ENCODE measurements at regions not wholly inside any gene's neighbourhood (a gene's known extent, or its start where the extent isn't known, plus 50 kb on each side); places are given as distances from the start of the nearest gene placed in this dataset.
"Not testable (repeated sequence)": the region's sequence is repeated elsewhere in the genome, so short reads cannot be mapped to it uniquely, and the experiment has no call there.

DNA sequence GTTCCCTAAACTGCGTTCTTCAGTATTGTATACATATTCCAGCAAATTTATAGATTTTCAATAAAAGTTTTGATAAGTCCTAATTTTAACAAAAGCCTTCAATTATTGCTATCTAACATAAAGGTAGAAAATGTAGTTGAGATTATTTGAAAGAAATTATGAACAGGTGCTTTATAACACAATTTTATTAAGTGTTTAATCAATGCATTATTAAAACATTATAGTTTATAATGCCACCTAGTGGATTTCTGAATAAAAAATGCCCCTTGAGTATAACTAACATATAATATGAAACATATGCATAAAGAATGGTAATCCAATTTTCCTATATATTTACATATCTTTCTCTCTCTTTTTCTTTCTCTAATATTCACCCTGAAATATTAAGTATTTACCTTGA is 515.3 kb downstream of the SLC6A15 start:
- DNase-seq (ENCODE audit: low read depth in 1 of 2, low spot score in 1 of 2) (no peak), ATAC-seq (no peak), FAIRE-seq (no peak)
- POLR2A ChIA-PET = interaction anchor here (1.5 kb wide), 1 partner anchor 1711 kb away, joined by 4 read pairs; the partner anchor contains the start of gene TMTC2
- TF ChIP-seq SMC3 (IDR thresholded peaks at IDR 0.05) (peak; percentile 36), RAD21 (conservative IDR thresholded peaks at IDR 0.05 in 1 of 2, IDR thresholded peaks at IDR 0.05 in 1 of 2) (peak; percentile 42 to 50; a peak in 4 of 5 replicates), RNF2 (IDR thresholded peaks at IDR 0.05; ENCODE audit: borderline replicate concordance, low read depth) (no peak), TP53 (CRISPR knock-in tag; IDR thresholded peaks at IDR 0.05) (no peak), GATA3 (IDR thresholded peaks at IDR 0.05; ENCODE audit: borderline replicate concordance) (no peak), TFCP2L1 (CRISPR knock-in tag; IDR thresholded peaks at IDR 0.05) (no peak), RCOR1 (IDR thresholded peaks at IDR 0.05; ENCODE audit: low read depth, low read length) (no peak), HDAC2 (IDR thresholded peaks at IDR 0.05) (no peak), ZNF302 (CRISPR knock-in tag; IDR thresholded peaks at IDR 0.05) (no peak), CHD4 (IDR thresholded peaks at IDR 0.05; ENCODE audit: borderline replicate concordance) (no peak), SREBF2 (IDR thresholded peaks at IDR 0.05) (no peak), RFX5 (IDR thresholded peaks at IDR 0.05) (no peak), EHMT2 (IDR thresholded peaks at IDR 0.05; ENCODE audit: low read depth) (no peak)
- TF ChIP-seq, protein P1, sequence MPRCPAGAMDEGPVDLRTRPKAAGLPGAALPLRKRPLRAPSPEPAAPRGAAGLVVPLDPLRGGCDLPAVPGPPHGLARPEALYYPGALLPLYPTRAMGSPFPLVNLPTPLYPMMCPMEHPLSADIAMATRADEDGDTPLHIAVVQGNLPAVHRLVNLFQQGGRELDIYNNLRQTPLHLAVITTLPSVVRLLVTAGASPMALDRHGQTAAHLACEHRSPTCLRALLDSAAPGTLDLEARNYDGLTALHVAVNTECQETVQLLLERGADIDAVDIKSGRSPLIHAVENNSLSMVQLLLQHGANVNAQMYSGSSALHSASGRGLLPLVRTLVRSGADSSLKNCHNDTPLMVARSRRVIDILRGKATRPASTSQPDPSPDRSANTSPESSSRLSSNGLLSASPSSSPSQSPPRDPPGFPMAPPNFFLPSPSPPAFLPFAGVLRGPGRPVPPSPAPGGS (IDR thresholded peaks at IDR 0.05) = no peak
- no peak overlapping the region for H3K27ac ChIP-seq
- H3K4me2 ChIP-seq = no peak overlapping the region
- WGBS (ENCODE audit: missing lambda C conversion rate) = 94% methylated on average over 1 of the region's 1 CpG
- H3K4me1 ChIP-seq = no peaks in the 10 kb centered on the region
- H3K4me3 ChIP-seq = no peak overlapping the region
- CTCF ChIA-PET = no interaction called here
- no peaks in the 10 kb centered on the region for H3K9me3 ChIP-seq

DNA sequence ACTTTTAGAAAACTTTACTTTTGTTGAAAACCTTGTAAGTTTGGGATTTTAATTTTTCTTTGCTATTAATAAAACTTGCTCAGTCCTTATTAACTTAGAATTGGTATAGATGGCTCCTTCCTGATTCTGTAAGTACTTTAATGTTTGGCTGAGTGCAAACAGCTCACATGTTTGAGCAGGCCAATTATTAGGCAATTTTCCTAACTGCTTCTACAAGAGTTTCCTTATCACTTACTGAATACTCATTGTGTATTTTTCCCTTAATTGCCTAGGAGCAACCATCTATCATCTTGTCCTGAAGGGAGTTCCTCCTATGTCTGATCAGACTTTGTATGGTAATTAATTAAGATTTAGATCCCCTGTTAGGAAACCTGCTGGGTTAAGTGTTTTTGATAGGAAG is 521.4 kb downstream of the SLC6A15 start:
- H3K27ac ChIP-seq; ATAC-seq; CTCF ChIA-PET; H3K9me3 ChIP-seq; FAIRE-seq; H3K4me3 ChIP-seq; POLR2A ChIA-PET; H3K4me1 ChIP-seq; DNase-seq (ENCODE audit: low read depth in 1 of 2, low spot score in 1 of 2); H3K4me2 ChIP-seq: not testable (repeated sequence)

DNA sequence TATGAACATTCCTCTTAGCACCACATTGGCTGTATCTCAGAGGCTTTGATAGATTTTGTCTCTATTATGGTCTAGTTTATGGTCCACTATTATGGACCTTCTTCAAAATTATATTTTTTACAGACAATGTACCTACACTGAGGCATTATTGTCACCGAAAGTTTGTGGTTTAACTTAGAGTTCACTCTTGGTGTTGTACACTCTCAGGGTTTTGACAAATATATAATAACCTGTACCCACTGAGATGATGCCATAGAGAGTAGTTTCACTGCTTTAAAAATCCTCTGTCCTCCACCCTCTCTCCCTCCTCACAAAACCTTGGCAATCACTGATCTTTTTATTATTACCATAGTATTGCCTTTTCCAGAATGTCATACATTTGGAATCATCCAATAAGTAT is 528.2 kb downstream of the SLC6A15 start:
- no peaks in the 10 kb centered on the region for H3K9me3 ChIP-seq
- FAIRE-seq (no peak), DNase-seq (ENCODE audit: low read depth in 1 of 2, low spot score in 1 of 2) (no peak), ATAC-seq (no peak)
- H3K4me3 ChIP-seq = no peak overlapping the region
- POLR2A ChIA-PET = no interaction called here
- CTCF ChIA-PET = no interaction called here
- TF ChIP-seq HOXB13 (CRISPR knock-in tag; IDR thresholded peaks at IDR 0.05; ENCODE audit: low read depth) = no peak
- TF ChIP-seq, protein P2, sequence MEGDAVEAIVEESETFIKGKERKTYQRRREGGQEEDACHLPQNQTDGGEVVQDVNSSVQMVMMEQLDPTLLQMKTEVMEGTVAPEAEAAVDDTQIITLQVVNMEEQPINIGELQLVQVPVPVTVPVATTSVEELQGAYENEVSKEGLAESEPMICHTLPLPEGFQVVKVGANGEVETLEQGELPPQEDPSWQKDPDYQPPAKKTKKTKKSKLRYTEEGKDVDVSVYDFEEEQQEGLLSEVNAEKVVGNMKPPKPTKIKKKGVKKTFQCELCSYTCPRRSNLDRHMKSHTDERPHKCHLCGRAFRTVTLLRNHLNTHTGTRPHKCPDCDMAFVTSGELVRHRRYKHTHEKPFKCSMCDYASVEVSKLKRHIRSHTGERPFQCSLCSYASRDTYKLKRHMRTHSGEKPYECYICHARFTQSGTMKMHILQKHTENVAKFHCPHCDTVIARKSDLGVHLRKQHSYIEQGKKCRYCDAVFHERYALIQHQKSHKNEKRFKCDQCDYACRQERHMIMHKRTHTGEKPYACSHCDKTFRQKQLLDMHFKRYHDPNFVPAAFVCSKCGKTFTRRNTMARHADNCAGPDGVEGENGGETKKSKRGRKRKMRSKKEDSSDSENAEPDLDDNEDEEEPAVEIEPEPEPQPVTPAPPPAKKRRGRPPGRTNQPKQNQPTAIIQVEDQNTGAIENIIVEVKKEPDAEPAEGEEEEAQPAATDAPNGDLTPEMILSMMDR (IDR thresholded peaks at IDR 0.05) = no peak
- TF ChIP-seq CEBPB (IDR thresholded peaks at IDR 0.05) = no peak
- no peak for TF ChIP-seq NFE2L2 (conservative IDR thresholded peaks at IDR 0.05; ENCODE audit: low read length)
- TF ChIP-seq EP300 (IDR thresholded peaks at IDR 0.05) = no peak
- TF ChIP-seq, protein P3, sequence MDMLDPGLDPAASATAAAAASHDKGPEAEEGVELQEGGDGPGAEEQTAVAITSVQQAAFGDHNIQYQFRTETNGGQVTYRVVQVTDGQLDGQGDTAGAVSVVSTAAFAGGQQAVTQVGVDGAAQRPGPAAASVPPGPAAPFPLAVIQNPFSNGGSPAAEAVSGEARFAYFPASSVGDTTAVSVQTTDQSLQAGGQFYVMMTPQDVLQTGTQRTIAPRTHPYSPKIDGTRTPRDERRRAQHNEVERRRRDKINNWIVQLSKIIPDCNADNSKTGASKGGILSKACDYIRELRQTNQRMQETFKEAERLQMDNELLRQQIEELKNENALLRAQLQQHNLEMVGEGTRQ (IDR thresholded peaks at IDR 0.05) = no peak
- H3K4me1 ChIP-seq = no peaks in the 10 kb centered on the region
- WGBS (ENCODE audit: missing lambda C conversion rate) = 30% methylated on average over 1 of the region's 1 CpG
- no peak overlapping the region for H3K27ac ChIP-seq
- no peak overlapping the region for H3K4me2 ChIP-seq

Measured in A549 (cell line).